HG03378 (cell line): ENCODE measurements at regions not wholly inside any gene's neighbourhood (a gene's known extent, or its start where the extent isn't known, plus 50 kb on each side); places are given as distances from the start of the nearest gene placed in this dataset.

Experiments used
- ATAC-seq: cut with Tn5 transposase; IDR thresholded peaks from one replicate; pipeline ENCODE4 v1.9.1; 2021; ENCODE audit warnings: mild to moderate bottlenecking, moderate library complexity; ENCODE audit not compliant: unreplicated experiment

DNA sequence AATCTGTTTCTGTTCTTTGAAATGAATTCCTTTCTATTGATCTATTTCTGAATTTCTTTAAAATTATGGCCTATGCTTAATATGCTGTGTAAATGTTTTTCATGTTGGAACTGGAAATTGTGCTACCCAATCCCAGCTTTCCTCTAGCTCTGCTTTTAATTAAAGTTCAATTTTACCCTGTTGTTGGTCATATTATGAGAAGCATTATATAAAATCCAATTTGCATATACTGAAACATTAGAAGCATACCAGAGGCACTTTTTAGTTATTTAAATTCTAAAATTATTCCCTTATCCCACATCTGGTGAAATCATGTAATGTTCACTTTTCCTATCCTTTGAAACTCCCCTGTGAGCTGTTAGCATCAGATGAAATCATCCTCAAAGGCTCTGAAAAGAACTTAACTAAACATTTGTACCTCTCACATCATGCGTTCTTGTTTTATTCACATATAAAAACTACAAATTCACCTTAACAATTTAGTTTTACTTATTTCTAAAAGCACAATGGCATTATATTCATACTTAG is 160.6 kb upstream of the COL21A1 start:
- ATAC-seq, result no peak

DNA sequence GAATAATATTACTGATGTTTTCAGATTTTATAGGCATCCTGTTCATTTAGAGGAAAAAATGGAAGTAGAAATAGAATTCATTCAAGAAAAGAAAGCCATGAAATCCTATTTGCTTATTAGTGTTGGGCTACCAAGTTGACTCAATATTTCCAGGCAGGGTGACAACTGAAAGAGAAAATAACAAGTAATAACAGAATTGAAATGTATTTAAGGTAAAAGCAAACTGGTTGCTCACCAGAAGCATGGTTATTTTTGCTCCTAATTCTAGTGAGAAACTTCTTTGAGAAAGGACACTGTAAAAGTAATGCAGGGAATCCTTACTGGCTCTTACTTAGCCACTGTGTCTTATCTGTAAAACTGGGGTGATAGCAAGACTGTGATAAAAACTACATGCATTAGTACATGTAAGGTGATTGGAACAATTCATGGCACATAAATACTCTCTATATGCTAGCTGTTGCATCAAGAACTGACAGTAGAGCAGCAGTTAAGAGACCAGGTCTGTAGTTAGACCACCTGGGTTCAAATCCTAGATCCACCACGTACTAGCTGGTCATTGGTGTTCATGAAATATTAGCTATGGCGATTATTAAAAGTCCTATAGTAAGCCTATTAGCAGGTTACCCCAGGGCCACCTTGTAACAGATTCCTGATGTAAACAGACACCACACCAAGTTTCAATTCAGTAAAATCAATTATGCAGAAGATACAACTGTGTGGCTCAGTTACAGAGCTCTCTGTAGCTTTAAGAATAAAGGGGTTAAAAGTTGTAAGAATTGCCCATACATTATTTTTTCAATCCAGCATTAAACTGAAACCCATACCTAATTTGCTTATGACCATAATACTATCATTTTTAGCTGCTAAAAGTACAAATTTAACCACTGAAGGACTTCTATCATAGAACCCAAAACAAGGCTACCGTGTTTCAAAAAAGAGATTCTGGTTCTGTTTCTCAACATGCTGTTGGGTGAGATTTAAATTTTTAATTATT is 159.2 kb upstream of the COL21A1 start:
- ATAC-seq, result peak; percentile 70

DNA sequence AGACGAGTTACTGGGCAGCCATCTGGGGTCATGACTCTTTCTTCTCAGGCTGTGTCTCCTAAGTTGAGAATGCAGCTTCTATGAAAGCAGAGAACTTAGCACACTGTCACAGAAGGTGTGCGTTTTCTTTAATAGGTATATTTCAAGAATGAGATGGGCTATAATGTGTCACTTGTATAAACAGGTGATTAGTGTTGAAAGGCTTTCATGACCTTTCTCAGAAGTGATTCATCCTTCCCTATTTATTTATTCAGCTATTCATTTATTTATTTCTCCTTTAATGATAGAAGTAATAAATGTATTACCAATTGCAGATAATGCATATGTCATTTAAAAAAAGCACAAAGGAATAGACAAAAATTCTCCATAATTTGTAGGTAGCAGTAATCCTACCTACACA is 157.2 kb upstream of the COL21A1 start:
- no peak for ATAC-seq

DNA sequence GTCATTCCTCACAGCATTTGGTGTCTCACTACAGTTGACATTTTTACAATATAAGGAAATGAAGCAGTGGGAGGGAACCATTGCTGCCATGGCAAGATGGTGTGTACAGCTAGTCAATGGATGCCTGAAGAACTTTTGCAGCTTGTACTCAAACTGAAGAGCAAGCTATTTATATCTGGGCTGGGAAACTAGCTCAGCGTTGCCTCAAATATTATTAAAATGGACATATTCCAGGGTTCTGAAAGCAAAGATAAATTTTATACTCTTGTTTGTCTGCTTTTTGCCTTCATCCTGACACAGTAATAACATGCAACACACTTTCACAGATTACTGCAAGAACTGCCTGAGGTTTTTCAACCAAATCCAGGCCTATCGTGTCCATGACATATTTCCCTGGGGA is 156.4 kb upstream of the COL21A1 start:
- ATAC-seq, result no peak

DNA sequence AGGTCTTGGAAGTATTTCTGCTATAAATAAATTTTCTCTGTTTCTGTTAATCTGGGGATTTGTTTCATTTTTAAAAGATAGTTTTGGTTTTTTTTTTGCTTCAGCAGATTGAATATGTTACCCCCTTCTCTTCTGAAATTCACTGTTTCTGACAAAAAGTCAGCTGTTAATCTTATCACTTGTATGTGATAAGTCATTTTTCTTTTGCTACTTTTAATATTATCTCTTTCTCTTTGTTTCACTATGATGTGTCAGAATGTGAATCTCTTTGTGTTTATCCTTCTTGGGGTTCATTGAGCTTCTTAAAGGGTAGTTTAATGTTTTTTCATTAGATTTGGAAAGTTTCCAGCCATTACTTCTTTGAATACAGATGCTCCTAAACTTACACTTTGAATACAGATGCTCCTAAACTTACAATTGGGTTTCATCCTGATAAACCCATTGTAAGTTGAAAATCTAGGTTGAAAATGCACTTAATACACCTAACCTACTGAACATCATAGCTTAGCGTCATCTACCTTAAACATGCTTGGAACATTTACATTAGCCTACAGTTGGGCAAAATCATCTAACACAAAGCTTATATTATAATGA is 154.2 kb upstream of the COL21A1 start:
- no peak for ATAC-seq

DNA sequence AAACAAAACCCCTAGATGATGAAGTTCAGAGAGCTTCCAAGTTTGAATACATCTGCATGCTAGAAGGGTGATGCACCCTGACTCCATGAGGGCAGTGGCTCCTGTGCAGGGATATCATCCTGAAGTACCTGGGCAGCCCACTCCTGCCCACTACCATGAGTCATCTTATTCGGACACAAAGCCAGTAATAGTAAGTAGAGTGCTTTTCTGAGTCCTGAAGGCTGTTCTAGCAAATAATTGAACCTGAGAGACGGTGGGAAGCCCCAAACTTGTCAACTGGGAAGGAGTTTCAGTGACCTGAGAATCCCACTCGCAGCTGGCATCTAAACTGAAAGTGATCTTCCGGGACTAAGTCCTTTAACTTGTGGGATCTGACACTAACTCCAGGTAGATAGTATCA is 152.9 kb upstream of the COL21A1 start:
- no peak for ATAC-seq

DNA sequence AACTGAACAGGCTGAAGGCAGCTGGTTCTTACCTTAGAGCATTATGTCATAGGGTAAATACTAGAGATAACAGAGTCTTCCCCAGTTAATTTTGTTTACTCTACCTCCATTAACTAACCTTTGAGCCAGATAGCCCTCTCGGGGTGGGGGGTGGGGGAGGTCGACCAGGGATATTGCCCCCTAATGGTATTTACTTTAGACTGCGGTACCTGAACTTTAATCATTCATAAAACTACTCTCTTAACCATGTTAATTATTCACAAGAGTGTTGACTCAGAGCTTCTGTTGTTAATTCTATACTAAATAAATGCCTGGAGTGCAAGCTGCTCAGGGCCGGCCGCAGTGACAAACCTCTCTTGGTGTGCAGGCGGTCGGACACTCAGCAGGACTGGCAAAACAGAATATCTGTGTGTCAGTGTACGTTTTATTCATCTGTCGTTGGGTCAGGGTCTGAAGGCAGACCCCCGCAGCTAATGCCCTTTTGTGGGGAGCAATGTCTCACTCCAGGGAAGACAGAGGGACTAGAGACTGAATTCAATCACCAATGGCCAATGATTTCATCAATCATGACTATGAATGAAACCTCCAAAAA is 152.4 kb upstream of the COL21A1 start:
- no peak for ATAC-seq

DNA sequence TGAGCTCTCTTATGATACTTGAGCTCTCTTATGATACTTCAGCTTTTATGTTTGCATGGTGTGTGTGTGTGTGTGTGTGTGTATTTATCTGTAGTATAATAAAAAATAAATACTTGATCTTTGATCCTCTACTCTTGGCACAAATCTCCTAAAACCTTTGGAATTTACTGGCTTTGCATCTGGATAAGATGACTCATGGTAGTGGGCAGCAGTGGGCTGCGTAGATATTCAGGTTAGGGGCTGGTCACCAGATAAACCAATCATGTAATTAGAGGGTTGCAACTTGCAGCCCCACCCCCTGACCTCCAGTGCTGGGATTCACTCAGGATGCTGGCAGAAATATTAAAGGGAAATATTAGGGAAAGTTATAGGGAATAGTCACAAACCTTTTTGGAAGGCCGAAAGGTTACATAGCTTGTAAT is 151.9 kb upstream of the COL21A1 start:
- ATAC-seq, result no peak

DNA sequence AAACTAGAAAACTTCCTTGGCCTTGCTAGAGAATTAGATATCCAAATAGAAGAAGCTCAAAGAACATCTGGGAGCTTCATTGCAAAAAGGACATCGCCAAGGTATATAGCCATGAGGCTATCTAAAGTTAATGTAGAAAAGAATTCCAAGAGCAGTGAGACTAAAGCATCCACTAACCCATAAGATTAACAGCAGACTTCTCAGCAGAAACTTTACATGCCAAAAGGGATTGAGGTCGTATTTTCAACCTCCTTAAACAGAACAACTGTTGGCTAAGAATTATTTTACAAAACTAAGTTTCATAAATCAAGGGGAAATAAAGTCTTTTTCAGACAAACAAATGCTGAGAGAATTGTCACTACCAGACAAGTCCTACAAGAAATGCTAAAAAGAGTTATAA is 149.1 kb upstream of the COL21A1 start:
- no peak for ATAC-seq

DNA sequence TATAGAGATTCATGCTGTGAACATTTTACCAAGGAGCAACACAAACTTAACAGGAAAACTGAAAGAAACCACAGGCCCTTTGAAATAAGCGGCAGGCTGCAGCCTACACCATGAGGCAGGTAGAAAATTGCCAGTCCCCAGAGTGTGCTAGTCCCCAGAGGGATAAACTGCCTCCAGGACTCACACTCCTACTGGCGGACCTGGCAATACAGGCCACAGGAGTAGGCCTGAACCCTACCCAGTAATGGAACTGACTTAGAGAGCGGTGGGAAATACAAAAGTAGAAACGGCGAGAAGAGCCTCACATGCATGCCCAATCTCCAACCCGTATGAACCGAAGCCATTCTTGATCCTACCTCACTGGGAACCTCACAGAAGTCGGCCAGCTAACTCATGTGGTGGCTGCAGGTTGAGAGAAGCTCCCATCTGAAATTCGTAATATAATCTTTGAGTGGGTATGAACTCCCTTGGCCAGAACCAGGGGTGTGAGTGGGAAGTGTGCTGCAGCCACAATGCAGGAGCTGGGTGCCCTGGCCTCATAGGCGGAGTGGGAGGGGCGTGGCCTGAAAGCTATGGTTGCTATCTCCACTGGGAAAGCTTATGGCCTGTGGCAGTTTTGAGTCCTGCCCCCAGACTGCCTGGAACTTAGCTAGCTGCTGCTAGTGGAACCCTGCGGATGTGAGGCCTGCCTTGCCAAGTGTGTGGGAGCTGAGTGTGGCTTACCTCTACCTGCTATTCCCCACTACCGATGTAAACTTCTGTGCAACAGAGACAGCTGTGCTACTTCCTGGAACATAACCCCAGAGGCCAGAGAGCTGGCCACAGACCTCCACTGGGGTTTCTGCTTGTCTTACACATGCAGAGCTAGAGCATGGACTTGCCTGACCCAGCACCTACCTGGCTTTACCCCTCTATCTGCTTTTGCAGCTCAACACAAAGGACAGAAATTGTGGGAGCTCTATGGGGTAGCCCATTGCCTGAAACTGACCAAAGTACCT is 146.5 kb upstream of the COL21A1 start:
- no peak for ATAC-seq

DNA sequence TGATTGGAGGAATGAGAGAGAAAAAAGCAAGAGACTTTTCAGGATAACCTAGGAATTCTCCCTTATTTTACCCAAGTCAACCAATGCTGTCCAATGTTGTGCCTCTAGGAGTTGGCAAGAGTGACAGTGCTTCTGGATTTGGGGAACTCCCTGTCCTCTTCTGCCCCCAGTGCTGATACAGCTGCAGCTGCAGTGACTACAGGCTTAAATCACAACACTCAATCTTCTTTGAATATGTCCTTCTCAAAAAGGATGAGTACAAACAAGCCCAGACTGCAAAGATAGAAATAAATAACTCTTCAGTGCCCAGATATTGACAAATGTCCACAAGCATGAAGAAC is 141.0 kb upstream of the COL21A1 start:
- no peak for ATAC-seq

DNA sequence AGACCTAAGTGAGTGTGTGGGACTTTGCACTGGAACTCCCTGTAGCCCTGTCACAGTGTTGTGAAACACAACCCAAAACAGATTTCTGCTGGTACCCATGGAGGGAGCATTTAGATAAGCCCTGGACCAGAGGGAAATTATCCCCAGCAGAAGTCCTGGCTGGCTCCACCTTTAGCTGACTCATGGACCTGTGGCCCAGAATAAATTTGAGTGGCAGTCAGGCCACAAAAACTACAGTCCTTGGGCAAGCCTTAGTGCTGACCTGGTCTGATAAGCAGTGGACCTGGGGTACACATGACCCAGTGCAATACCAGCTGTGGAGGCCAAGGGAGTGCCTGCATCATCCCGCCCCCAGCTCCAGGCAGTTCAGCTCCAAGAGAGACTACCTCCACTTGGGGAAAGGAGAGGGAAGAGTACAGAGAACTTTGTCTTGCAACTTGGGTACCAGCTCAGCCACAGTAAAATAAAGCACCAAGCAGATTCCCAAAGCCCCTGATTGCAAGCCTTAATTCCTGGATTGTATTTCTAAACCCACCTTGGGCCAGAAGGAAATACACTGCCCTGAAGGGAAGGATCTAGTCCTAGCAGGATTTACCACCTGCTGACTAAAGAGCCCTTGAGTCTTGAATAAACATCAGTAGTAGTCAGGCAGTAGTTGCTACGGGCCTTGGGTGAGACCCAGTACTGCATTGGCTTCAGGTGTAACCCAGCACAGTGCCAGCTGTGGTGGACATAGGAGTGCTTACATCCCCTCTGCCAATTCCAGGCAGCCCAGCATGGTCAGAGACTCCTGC is 140.4 kb upstream of the COL21A1 start:
- ATAC-seq, result no peak

DNA sequence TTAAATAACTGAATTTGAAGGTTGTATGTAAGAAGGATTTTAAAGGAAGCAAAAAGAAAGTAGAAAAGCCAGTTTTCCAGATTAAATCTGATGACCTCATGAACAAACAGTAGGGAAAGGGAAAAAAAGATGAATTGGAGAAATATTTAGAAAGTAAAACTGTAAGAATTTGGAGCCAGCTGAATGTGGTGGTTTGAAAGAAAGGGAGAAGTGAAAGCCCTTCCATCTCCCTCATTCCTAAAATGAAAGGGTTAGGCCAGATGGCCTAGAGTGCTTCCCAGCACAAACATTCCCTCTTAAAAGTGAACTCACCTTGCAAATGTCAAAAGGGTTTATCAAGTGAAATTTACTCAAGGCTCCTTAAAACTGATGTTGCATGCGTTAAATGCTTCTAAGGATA is 139.3 kb upstream of the COL21A1 start:
- ATAC-seq, result no peak

DNA sequence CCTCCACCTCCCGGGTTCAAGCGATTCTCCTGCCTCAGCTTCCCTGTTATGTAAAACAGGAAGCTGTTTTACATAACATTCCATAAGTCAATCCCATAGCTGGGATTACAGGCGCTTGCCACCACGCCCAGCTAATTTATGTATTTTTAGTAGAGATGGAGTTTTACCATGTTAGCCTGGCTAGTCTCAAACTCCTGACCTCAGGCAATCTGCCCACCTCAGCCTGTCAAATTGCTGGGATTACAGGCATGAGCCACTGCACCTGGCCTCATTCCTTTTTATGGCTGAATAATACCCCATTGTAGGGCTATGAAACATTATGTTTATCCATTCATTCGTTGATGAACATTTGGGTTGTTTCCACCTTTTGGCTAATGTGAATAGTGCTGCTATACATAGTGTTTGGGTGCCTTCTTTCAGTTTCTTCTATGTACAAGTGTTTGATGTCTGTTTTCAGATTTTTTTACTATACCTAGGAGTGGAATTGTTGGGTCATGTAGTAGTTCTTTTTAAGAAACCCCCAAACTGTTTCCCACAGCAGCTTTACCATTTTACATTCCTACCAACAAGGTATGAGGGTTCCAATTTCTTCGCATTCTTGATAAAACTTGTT is 138.7 kb upstream of the COL21A1 start:
- ATAC-seq, result no peak

DNA sequence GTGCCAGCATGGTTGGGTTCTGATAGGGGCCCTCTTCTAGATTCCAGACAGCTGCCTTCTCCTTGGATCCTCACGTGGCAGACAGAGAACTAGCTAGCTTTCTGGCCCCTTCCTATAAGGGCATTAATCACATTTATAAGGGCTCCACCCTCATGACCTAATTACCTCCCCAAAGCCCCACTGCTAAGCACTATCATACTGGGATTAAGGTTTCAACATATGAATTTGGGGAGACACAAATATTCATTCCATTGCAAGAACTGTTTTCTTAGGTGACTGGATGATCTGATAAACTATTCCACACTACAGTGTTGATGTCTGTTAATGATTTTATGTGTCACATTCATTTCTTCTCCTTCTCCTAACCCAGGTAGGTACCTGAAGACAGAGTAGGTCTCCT is 135.8 kb upstream of the COL21A1 start:
- no peak for ATAC-seq

DNA sequence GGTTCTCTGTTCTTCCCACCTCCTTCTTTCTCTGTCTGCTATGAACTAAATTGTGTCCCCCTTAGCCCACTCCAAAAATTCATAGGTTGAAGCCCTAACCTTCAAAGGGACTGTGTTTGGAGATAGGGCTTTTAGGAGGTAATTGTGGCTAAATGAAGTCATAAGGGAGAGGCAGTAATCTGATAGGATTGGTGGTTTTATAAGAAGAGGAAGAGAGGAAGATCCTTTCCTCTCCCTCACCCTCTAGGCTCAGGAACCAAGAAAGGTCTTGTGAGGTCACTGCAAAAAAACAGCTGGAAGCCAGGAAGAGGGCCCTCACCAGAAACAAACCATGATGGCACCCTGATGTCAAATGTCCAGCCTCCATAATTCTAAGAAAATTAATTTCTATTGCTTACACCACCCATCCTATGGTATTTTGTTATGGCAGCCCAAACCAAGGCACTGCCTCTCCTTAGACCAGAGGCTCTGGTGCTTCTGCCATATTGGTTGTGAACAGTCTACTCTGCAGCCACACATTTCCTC is 135.1 kb upstream of the COL21A1 start:
- ATAC-seq, result no peak

DNA sequence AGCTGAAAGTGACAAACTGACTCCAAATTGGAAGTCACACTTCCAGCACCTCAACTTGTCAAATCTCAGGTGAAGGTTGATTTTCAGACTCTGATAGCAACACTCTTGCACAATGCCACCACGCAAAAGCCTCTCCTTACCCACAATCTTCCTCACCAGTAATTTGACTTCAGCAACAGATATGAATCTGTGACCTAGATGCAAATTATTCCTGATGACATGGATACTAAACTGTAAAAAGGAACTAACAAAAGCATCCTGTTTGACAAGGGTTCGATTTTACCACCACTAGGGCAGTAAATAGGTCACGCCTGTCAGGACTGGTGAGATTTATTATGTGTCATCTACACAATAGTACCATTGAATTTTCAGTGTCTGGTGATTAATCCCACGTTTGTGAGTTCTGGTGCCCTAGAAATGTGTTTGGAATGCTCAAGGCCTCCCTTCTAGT is 134.4 kb upstream of the COL21A1 start:
- ATAC-seq, result no peak

DNA sequence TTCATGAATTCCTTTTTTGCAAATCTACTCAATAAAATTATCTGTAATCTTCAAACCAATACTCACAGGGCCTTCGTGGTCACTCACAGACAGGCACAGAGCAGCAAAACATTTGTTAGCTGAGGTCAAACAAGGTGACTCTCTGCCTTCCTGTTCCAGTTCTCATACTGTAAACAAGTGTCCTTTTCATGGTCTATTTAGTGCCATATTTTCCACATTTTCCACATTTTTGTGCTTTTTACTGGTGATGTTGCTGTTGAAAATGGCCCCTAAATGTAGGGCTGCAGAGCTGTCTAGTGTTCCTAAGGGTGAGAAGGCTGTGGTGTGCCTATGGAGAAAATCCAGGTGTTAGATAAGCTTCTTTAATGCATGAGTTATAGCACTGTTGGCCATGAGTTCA is 133.1 kb upstream of the COL21A1 start:
- ATAC-seq, result no peak

DNA sequence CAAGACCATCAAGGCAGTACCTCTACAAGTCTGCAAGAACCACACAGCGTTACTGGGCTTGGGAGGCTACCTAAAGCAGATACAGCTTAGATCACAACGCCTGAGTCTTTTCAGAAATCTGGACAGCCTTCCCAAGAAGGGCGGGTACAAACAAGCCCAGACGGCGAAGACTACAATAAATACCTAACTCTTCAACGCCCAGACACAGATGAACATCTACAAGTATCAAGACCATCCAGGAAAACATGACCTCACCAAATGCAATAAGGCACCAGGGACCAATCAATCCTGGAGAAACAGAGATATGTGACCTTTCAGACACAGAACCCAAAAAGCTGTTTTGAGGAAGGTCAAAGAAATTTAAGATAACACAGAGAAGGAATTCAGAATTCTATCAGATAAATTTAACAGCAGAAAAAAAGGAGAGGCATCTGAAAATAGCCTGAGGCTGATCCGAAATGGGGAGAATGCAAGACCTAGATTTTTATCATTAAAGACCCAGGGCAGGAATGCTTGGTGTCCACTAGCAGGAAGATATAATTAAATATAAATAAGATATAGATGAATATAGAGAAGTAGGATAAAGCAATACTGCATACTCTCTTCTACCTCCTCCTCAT is 131.7 kb upstream of the COL21A1 start:
- no peak for ATAC-seq
